HUES6 (cell line): ENCODE measurements at regions not wholly inside any gene's neighbourhood (a gene's known extent, or its start where the extent isn't known, plus 50 kb on each side); places are given as distances from the start of the nearest gene placed in this dataset.

Experiments
- H3K27ac ChIP-seq: 2 replicates; pipeline ENCODE4 v1.7.0; 2013; ENCODE audit warnings: low read depth, mild to moderate bottlenecking, low read length, inconsistent platforms
- H3K27me3 ChIP-seq: 2 replicates; pipeline ENCODE4 v1.6.1; 2013; ENCODE audit warnings: low read length; ENCODE audit not compliant: control insufficient read depth, insufficient read depth
- H3K36me3 ChIP-seq: 2 replicates; pipeline ENCODE4 v1.6.1; 2013; ENCODE audit warnings: low read length; ENCODE audit not compliant: control insufficient read depth, insufficient read depth
- H3K4me1 ChIP-seq: 2 replicates; pipeline ENCODE4 v1.6.1; 2013; ENCODE audit warnings: low read length; ENCODE audit not compliant: control insufficient read depth, insufficient read depth
- H3K4me3 ChIP-seq: 2 replicates; pipeline ENCODE4 v1.5.1; 2013; ENCODE audit warnings: low read depth, low read length
- H3K9ac ChIP-seq: one replicate; pipeline ENCODE4 v1.6.1; 2013; ENCODE audit warnings: mild to moderate bottlenecking, low read length
- H3K9me3 ChIP-seq: 2 replicates; pipeline ENCODE4 v1.6.1; 2013; ENCODE audit warnings: low read depth, low read length; ENCODE audit not compliant: control insufficient read depth, insufficient read depth

GRCh38 chr13:85742355-85742754, 56.9 kb downstream of the SLITRK6 start:
- Histone ChIP-seq H3K27ac (0 out of 2 replicates have a peak overlapping the region, but pooled peaks have one; percentile 8), H3K9ac (no peak overlapping the region), H3K36me3 (no peaks in the 10 kb centered on the region)

GRCh38 chr13:85741017-85741416, 58.2 kb downstream of the SLITRK6 start:
- Histone ChIP-seq H3K4me1 (peaks cover 21% of the 10 kb centered on the region), H3K27me3 (no peaks in the 10 kb centered on the region), H3K9ac (no peak overlapping the region), H3K27ac (peak overlapping the region; percentile 47; the same call in 1 of the 2 replicates), H3K9me3 (no peaks in the 10 kb centered on the region), H3K36me3 (no peaks in the 10 kb centered on the region), H3K4me3 (no peak overlapping the region)

More at GRCh38 chr13:85742355-85742754, 56.9 kb downstream of the SLITRK6 start:
- H3K27me3 ChIP-seq: no peaks in the 10 kb centered on the region
- H3K9me3 ChIP-seq: no peaks in the 10 kb centered on the region
- no peak overlapping the region for H3K4me3 ChIP-seq
- H3K4me1 ChIP-seq: peaks cover 24% of the 10 kb centered on the region

- no peaks in the 10 kb centered on the region for H3K36me3 ChIP-seq
- H3K9ac ChIP-seq: no peak overlapping the region
- no peak overlapping the region for H3K4me3 ChIP-seq
- no peak overlapping the region for H3K27ac ChIP-seq
- peaks cover 21% of the 10 kb centered on the region for H3K4me1 ChIP-seq
- no peaks in the 10 kb centered on the region for H3K9me3 ChIP-seq
- no peaks in the 10 kb centered on the region for H3K27me3 ChIP-seq
Observed at GRCh38 chr13:85738696-85739320, 60.4 kb downstream of the SLITRK6 start.

- Histone ChIP-seq H3K36me3 (no peaks in the 10 kb centered on the region), H3K27ac (no peak overlapping the region), H3K27me3 (no peaks in the 10 kb centered on the region), H3K4me1 (peaks cover 18% of the 10 kb centered on the region), H3K4me3 (no peak overlapping the region), H3K9me3 (no peaks in the 10 kb centered on the region), H3K9ac (no peak overlapping the region)
Observed at GRCh38 chr13:85737952-85738351, 61.3 kb downstream of the SLITRK6 start.

GRCh38 chr13:85729296-85729695, 69.9 kb downstream of the SLITRK6 start:
- Histone ChIP-seq H3K27ac (no peak overlapping the region), H3K27me3 (no peaks in the 10 kb centered on the region), H3K4me1 (no peaks in the 10 kb centered on the region), H3K9me3 (no peaks in the 10 kb centered on the region), H3K36me3 (no peaks in the 10 kb centered on the region), H3K4me3 (no peak overlapping the region), H3K9ac (no peak overlapping the region)

GRCh38 chr13:85728811-85729210, 70.4 kb downstream of the SLITRK6 start:
- Histone ChIP-seq H3K27ac (no peak overlapping the region), H3K9ac (no peak overlapping the region), H3K36me3 (no peaks in the 10 kb centered on the region), H3K4me1 (no peaks in the 10 kb centered on the region), H3K4me3 (no peak overlapping the region), H3K9me3 (no peaks in the 10 kb centered on the region), H3K27me3 (no peaks in the 10 kb centered on the region)

- Histone ChIP-seq H3K27me3 (no peaks in the 10 kb centered on the region), H3K36me3 (no peaks in the 10 kb centered on the region), H3K9me3 (no peaks in the 10 kb centered on the region), H3K27ac (no peak overlapping the region), H3K4me1 (no peaks in the 10 kb centered on the region), H3K4me3 (no peak overlapping the region), H3K9ac (no peak overlapping the region)
Observed at GRCh38 chr13:85725433-85725832, 73.8 kb downstream of the SLITRK6 start.

- Histone ChIP-seq H3K9ac (no peak overlapping the region), H3K9me3 (no peaks in the 10 kb centered on the region), H3K27me3 (no peaks in the 10 kb centered on the region), H3K36me3 (no peaks in the 10 kb centered on the region), H3K4me3 (no peak overlapping the region), H3K4me1 (no peaks in the 10 kb centered on the region), H3K27ac (no peak overlapping the region)
Observed at GRCh38 chr13:85724546-85725432, 74.4 kb downstream of the SLITRK6 start.

- peaks cover 4% of the 10 kb centered on the region; the same call in 1 of the 2 replicates for H3K4me1 ChIP-seq
- H3K36me3 ChIP-seq: no peaks in the 10 kb centered on the region
- no peaks in the 10 kb centered on the region for H3K9me3 ChIP-seq
- H3K4me3 ChIP-seq: no peak overlapping the region
- H3K9ac ChIP-seq: no peak overlapping the region
- H3K27me3 ChIP-seq: no peaks in the 10 kb centered on the region
- H3K27ac ChIP-seq: no peak overlapping the region
Observed at GRCh38 chr13:85719749-85720148, 79.5 kb downstream of the SLITRK6 start.

- H3K4me1 ChIP-seq: peaks cover 4% of the 10 kb centered on the region; the same call in 1 of the 2 replicates
- no peak overlapping the region for H3K9ac ChIP-seq
- no peaks in the 10 kb centered on the region for H3K36me3 ChIP-seq
- no peak overlapping the region for H3K27ac ChIP-seq
- no peaks in the 10 kb centered on the region for H3K27me3 ChIP-seq
- no peak overlapping the region for H3K4me3 ChIP-seq
- H3K9me3 ChIP-seq: no peaks in the 10 kb centered on the region
Observed at GRCh38 chr13:85717921-85718320, 81.3 kb downstream of the SLITRK6 start.

- Histone ChIP-seq H3K27me3 (no peaks in the 10 kb centered on the region), H3K9me3 (no peaks in the 10 kb centered on the region), H3K4me3 (no peak overlapping the region), H3K36me3 (no peaks in the 10 kb centered on the region), H3K9ac (no peak overlapping the region), H3K27ac (no peak overlapping the region), H3K4me1 (no peaks in the 10 kb centered on the region)
Observed at GRCh38 chr13:85710545-85710944, 88.7 kb downstream of the SLITRK6 start.
